ENCODE measurements at regions not wholly inside any gene's neighbourhood (a gene's known extent, or its start where the extent isn't known, plus 50 kb on each side); places are given as distances from the start of the nearest gene placed in this dataset.
"Not testable (repeated sequence)": the region's sequence is repeated elsewhere in the genome, so short reads cannot be mapped to it uniquely, and the experiment has no call there.

GRCh38 chr12:73973486-73973885 is 564.1 kb upstream of the ATXN7L3B start:
- H3K9me3 ChIP-seq = no peaks in the 10 kb centered on the region
- H3K27ac ChIP-seq = no peak overlapping the region
- no peak for DNase-seq
- no peaks in the 10 kb centered on the region for H3K4me1 ChIP-seq
- no peak overlapping the region for H3K4me3 ChIP-seq
- no peaks in the 10 kb centered on the region for H3K36me3 ChIP-seq
- no peak for TF ChIP-seq POLR2A (IDR thresholded peaks at IDR 0.05)
- no peak for TF ChIP-seq CTCF (IDR thresholded peaks at IDR 0.05)
- intact Hi-C loops (cut with DNase I) = no loop called here
- no peak for ATAC-seq
- H3K27me3 ChIP-seq = no peaks in the 10 kb centered on the region
- 57% methylated on average over 1 of the region's 1 CpG for WGBS (ENCODE audit: insufficient coverage, low coverage, low lambda C conversion rate, missing lambda C conversion rate)

- no peak for TF ChIP-seq POLR2A (IDR thresholded peaks at IDR 0.05)
- TF ChIP-seq CTCF (IDR thresholded peaks at IDR 0.05) = no peak
- no peak overlapping the region for H3K4me3 ChIP-seq
- H3K9me3 ChIP-seq = no peaks in the 10 kb centered on the region
- no peaks in the 10 kb centered on the region for H3K4me1 ChIP-seq
- no peaks in the 10 kb centered on the region for H3K36me3 ChIP-seq
- DNase-seq (no peak), ATAC-seq (no peak)
- 100% methylated on average over 1 of the region's 1 CpG for WGBS (ENCODE audit: insufficient coverage, low coverage, low lambda C conversion rate, missing lambda C conversion rate)
- H3K27me3 ChIP-seq = no peaks in the 10 kb centered on the region
- intact Hi-C loops (cut with DNase I) = no loop called here
- no peak overlapping the region for H3K27ac ChIP-seq
Measured at GRCh38 chr12:73984552-73984951, 553.1 kb upstream of the ATXN7L3B start.

- intact Hi-C loops (cut with DNase I) = no loop called here
- DNase-seq = no peak
- H3K4me3 ChIP-seq = no peak overlapping the region
- no peaks in the 10 kb centered on the region for H3K27me3 ChIP-seq
- ATAC-seq = no peak
- TF ChIP-seq CTCF (IDR thresholded peaks at IDR 0.05) (no peak), POLR2A (IDR thresholded peaks at IDR 0.05) (no peak)
- 38% methylated on average over 3 of the region's 3 CpGs for WGBS (ENCODE audit: insufficient coverage, low coverage, low lambda C conversion rate, missing lambda C conversion rate)
- no peaks in the 10 kb centered on the region for H3K4me1 ChIP-seq
- H3K9me3 ChIP-seq = no peaks in the 10 kb centered on the region
- H3K36me3 ChIP-seq = no peaks in the 10 kb centered on the region
- no peak overlapping the region for H3K27ac ChIP-seq
Measured at GRCh38 chr12:73991138-73991537, 546.5 kb upstream of the ATXN7L3B start.

- ATAC-seq = no peak
- TF ChIP-seq POLR2A (IDR thresholded peaks at IDR 0.05) (no peak), CTCF (IDR thresholded peaks at IDR 0.05) (no peak)
- H3K9me3 ChIP-seq = no peaks in the 10 kb centered on the region
- no peak overlapping the region for H3K4me3 ChIP-seq
- no peaks in the 10 kb centered on the region for H3K4me1 ChIP-seq
- H3K27me3 ChIP-seq = no peaks in the 10 kb centered on the region
- no peaks in the 10 kb centered on the region for H3K36me3 ChIP-seq
- intact Hi-C loops (cut with DNase I) = no loop called here
- no peak overlapping the region for H3K27ac ChIP-seq
- WGBS (ENCODE audit: insufficient coverage, low coverage, low lambda C conversion rate, missing lambda C conversion rate) = 36% methylated on average over 1 of the region's 1 CpG
- DNase-seq = no peak
Measured at GRCh38 chr12:73998894-73999293, 538.7 kb upstream of the ATXN7L3B start.

- no peaks in the 10 kb centered on the region for H3K36me3 ChIP-seq
- H3K4me3 ChIP-seq = no peak overlapping the region
- H3K4me1 ChIP-seq = no peaks in the 10 kb centered on the region
- no peak for ATAC-seq
- WGBS (ENCODE audit: insufficient coverage, low coverage, low lambda C conversion rate, missing lambda C conversion rate) = 89% methylated on average over 5 of the region's 5 CpGs
- TF ChIP-seq CTCF (IDR thresholded peaks at IDR 0.05) (no peak), POLR2A (IDR thresholded peaks at IDR 0.05) (no peak)
- H3K27me3 ChIP-seq = no peaks in the 10 kb centered on the region
- intact Hi-C loops (cut with DNase I) = no loop called here
- H3K27ac ChIP-seq = no peak overlapping the region
- no peaks in the 10 kb centered on the region for H3K9me3 ChIP-seq
- DNase-seq = no peak
Measured at GRCh38 chr12:74015118-74015517, 522.5 kb upstream of the ATXN7L3B start.

GRCh38 chr12:74016324-74016723 is 521.3 kb upstream of the ATXN7L3B start:
- DNase-seq; H3K4me1 ChIP-seq; H3K27me3 ChIP-seq; intact Hi-C loops (cut with DNase I); H3K36me3 ChIP-seq; H3K27ac ChIP-seq; H3K4me3 ChIP-seq; H3K9me3 ChIP-seq; ATAC-seq: not testable (repeated sequence)
- WGBS (ENCODE audit: insufficient coverage, low coverage, low lambda C conversion rate, missing lambda C conversion rate) = 94% methylated on average over 5 of the region's 5 CpGs
